PFSK-1 (cell line): ENCODE measurements at regions not wholly inside any gene's neighbourhood (a gene's known extent, or its start where the extent isn't known, plus 50 kb on each side); places are given as distances from the start of the nearest gene placed in this dataset.

Source experiments
- FOXP2 ChIP-seq: optimal IDR thresholded peaks from 2 replicates; pipeline ENCODE3; 2011; ENCODE audit warnings: borderline replicate concordance, control low read depth, inconsistent platforms; ENCODE audit not compliant: insufficient read depth; ENCODE audit errors: extremely low read length, extremely low read depth
- POLR2AphosphoS5 ChIP-seq: IDR thresholded peaks from 2 replicates; pipeline ENCODE4 v1.6.1; 2012; ENCODE audit warnings: low read depth, mild to moderate bottlenecking, control low read depth, low read length, moderate library complexity
- SIN3A ChIP-seq: IDR thresholded peaks from 2 replicates; pipeline ENCODE4 v1.6.1; 2012; ENCODE audit warnings: mild to moderate bottlenecking, low read length, moderate library complexity, borderline replicate concordance; ENCODE audit not compliant: insufficient read depth
- TAF1 ChIP-seq: IDR thresholded peaks from 2 replicates; pipeline ENCODE4 v1.6.1; 2012; ENCODE audit warnings: low read length, control low read depth, borderline replicate concordance; ENCODE audit not compliant: insufficient read depth
- TF ChIP-seq, protein P1 (sequence below), 2 experiments: IDR thresholded peaks; 2 replicates each; pipeline versions ENCODE4 v1.6.1 to v1.8.0; 2011 to 2012; ENCODE audit warnings: low read depth in 2 of 2, low read length in 2 of 2, control low read depth in 1 of 2, inconsistent platforms in 1 of 2, mild to moderate bottlenecking in 1 of 2, moderate library complexity in 1 of 2; ENCODE audit not compliant: insufficient read depth in 1 of 2

- TF ChIP-seq FOXP2 (peak; percentile 89), TAF1 (no peak)
Observed at GRCh38 chr16:66266436-66267291, 99.8 kb upstream of the CDH5 start.

DNA sequence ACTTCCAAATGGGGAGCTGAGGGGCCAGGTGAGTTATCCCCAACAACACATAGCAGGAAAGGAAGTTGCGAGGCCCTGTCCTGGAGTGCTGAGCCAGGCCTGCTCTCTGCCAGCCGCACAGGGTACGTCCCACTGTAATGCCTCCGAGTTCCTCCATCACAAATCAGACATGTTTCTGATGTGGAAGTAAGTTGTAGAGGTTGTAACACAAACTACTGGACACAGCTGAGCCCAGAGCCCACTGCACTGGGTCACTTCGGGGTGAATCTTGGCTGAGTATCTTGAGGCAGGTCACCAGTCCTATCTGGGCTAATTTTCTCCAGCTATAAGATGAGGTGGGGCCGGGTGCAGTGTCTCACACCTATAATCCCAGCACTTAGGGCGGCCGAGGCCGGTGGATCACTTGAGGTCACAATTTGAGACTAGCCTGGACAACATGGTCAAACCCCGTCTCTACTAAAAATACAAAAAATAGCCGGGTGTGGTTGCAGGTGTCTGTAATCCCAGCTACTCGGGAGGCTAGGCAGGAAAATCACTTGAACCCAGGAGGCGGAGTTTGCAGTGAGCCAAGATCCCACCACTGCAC, 100.8 kb upstream of the CDH5 start:
- TF ChIP-seq POLR2AphosphoS5 (no peak), FOXP2 (no peak), TAF1 (no peak), SIN3A (no peak)
- TF ChIP-seq, protein P1, sequence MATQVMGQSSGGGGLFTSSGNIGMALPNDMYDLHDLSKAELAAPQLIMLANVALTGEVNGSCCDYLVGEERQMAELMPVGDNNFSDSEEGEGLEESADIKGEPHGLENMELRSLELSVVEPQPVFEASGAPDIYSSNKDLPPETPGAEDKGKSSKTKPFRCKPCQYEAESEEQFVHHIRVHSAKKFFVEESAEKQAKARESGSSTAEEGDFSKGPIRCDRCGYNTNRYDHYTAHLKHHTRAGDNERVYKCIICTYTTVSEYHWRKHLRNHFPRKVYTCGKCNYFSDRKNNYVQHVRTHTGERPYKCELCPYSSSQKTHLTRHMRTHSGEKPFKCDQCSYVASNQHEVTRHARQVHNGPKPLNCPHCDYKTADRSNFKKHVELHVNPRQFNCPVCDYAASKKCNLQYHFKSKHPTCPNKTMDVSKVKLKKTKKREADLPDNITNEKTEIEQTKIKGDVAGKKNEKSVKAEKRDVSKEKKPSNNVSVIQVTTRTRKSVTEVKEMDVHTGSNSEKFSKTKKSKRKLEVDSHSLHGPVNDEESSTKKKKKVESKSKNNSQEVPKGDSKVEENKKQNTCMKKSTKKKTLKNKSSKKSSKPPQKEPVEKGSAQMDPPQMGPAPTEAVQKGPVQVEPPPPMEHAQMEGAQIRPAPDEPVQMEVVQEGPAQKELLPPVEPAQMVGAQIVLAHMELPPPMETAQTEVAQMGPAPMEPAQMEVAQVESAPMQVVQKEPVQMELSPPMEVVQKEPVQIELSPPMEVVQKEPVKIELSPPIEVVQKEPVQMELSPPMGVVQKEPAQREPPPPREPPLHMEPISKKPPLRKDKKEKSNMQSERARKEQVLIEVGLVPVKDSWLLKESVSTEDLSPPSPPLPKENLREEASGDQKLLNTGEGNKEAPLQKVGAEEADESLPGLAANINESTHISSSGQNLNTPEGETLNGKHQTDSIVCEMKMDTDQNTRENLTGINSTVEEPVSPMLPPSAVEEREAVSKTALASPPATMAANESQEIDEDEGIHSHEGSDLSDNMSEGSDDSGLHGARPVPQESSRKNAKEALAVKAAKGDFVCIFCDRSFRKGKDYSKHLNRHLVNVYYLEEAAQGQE (IDR thresholded peaks at IDR 0.05; ENCODE audit: insufficient read depth in 1 of 2, low read depth in 2 of 2, low read length in 2 of 2) = no peak

GRCh38 chr16:66265048-66265415, 101.5 kb upstream of the CDH5 start:
- TF ChIP-seq SIN3A (no peak), POLR2AphosphoS5 (no peak), TAF1 (no peak), FOXP2 (no peak)
- TF ChIP-seq, protein P1 (IDR thresholded peaks at IDR 0.05; ENCODE audit: insufficient read depth in 1 of 2, low read depth in 2 of 2, low read length in 2 of 2) = no peak

DNA sequence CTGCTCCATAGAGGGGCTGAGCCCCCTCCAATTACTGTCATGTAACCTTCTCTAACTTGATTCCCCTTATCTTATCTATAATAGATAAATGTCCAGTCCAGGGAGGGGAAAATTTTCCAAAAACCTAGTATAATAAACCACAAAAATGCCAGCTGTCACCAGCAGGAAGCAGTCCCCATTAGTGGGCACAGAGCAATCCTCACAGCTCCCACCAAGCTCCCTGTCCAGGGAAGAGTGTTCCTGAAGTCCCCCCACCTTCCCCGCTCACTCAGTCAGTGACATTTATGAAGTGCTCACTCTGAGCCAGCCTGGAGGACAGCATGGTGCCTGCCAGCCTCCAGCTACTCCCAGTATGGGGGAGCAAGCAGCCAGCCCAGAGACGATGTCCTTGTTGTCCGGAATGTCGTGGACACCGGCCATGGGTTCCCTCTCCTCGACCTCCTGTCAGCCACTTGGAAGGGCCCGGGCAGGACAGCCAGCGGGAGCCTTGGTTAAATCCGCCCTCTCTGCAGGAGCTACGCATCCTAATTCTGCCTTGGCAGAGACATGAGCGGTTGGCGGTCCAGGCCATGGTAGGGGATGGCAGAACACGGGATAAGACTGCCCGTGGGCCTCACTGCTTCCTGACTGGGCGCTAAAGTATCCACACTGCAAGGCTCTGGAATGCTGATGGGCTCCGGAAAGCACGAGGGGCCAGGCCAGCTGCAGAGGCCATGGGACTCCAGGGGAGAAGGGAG, 102.0 kb upstream of the CDH5 start:
- TF ChIP-seq FOXP2 = no peak
- TF ChIP-seq TAF1 = no peak
- TF ChIP-seq POLR2AphosphoS5 = no peak
- TF ChIP-seq SIN3A = no peak
- TF ChIP-seq, protein P1 (IDR thresholded peaks at IDR 0.05; ENCODE audit: insufficient read depth in 1 of 2, low read depth in 2 of 2, low read length in 2 of 2) = no peak

- no peak for TF ChIP-seq SIN3A
- TF ChIP-seq TAF1 = no peak
- TF ChIP-seq POLR2AphosphoS5 = no peak
- TF ChIP-seq FOXP2 = no peak
- TF ChIP-seq, protein P1 (IDR thresholded peaks at IDR 0.05; ENCODE audit: insufficient read depth in 1 of 2, low read depth in 2 of 2, low read length in 2 of 2) = no peak
Observed at GRCh38 chr16:66263973-66264310, 102.5 kb upstream of the CDH5 start.
